Activated CD8-positive, alpha-beta memory T cell treated with anti-CD3 and anti-CD28 coated beads, Interleukin-2, amount 50 U/mL, for 48 hours (primary cell): ENCODE measurements at regions not wholly inside any gene's neighbourhood (a gene's known extent, or its start where the extent isn't known, plus 50 kb on each side); places are given as distances from the start of the nearest gene placed in this dataset.
"Not testable (repeated sequence)": the region's sequence is repeated elsewhere in the genome, so short reads cannot be mapped to it uniquely, and the experiment has no call there.

Source experiments
- DNase-seq: peaks from one replicate; pipeline ENCODE4 v3.0.0-alpha.2; 2020

GRCh38 chr11:104699981-104700380, 198.3 kb downstream of the CASP12 start:
- no peak for DNase-seq

- DNase-seq, result no peak
Observed at GRCh38 chr11:104695065-104695463, 203.2 kb downstream of the CASP12 start.

GRCh38 chr11:104694259-104695064, 203.8 kb downstream of the CASP12 start:
- DNase-seq, result no peak

- no peak for DNase-seq
Observed at GRCh38 chr11:104692751-104693150, 205.5 kb downstream of the CASP12 start.

- no peak for DNase-seq
Observed at GRCh38 chr11:104691129-104691528, 207.1 kb downstream of the CASP12 start.

- DNase-seq, result no peak
Observed at GRCh38 chr11:104690241-104690640, 208.0 kb downstream of the CASP12 start.

GRCh38 chr11:104688731-104689130, 209.5 kb downstream of the CASP12 start:
- DNase-seq, result no peak

GRCh38 chr11:104682206-104682605, 216.1 kb downstream of the CASP12 start:
- no peak for DNase-seq

GRCh38 chr11:104679258-104679657, 219.0 kb downstream of the CASP12 start:
- no peak for DNase-seq

- no peak for DNase-seq
Observed at GRCh38 chr11:104678408-104678807, 219.9 kb downstream of the CASP12 start.

- DNase-seq, result not testable (repeated sequence)
Observed at GRCh38 chr11:104677069-104677468, 221.2 kb downstream of the CASP12 start.

- no peak for DNase-seq
Observed at GRCh38 chr11:104672897-104673296, 225.4 kb downstream of the CASP12 start.

GRCh38 chr11:104668797-104669463, 229.3 kb downstream of the CASP12 start:
- DNase-seq, result no peak

- DNase-seq, result no peak
Observed at GRCh38 chr11:104666624-104667023, 231.6 kb downstream of the CASP12 start.

- no peak for DNase-seq
Observed at GRCh38 chr11:104665641-104666040, 232.6 kb downstream of the CASP12 start.

GRCh38 chr11:104663190-104664140, 234.8 kb downstream of the CASP12 start:
- no peak for DNase-seq

GRCh38 chr11:104661901-104662300, 236.4 kb downstream of the CASP12 start:
- no peak for DNase-seq

- no peak for DNase-seq
Observed at GRCh38 chr11:104661471-104661870, 236.8 kb downstream of the CASP12 start.

GRCh38 chr11:104658177-104658576, 240.1 kb downstream of the CASP12 start:
- DNase-seq, result no peak

GRCh38 chr11:104657083-104657482, 241.2 kb downstream of the CASP12 start:
- DNase-seq, result no peak

GRCh38 chr11:104655066-104655465, 243.2 kb downstream of the CASP12 start:
- DNase-seq, result no peak

GRCh38 chr11:104654181-104654813, 244.0 kb downstream of the CASP12 start:
- no peak for DNase-seq

- DNase-seq, result no peak
Observed at GRCh38 chr11:104653407-104653806, 244.9 kb downstream of the CASP12 start.
